ENCODE measurements at regions not wholly inside any gene's neighbourhood (a gene's known extent, or its start where the extent isn't known, plus 50 kb on each side); places are given as distances from the start of the nearest gene placed in this dataset.
"Not testable (repeated sequence)": the region's sequence is repeated elsewhere in the genome, so short reads cannot be mapped to it uniquely, and the experiment has no call there.

GRCh38 chr7:96770758-96771157, 61.1 kb upstream of the SEM1 start:
- H3K4me3 ChIP-seq (ENCODE audit: low read depth, low read length), result no peak overlapping the region
- no peak for DNase-seq (ENCODE audit: low read depth)
- TF ChIP-seq, protein P1, sequence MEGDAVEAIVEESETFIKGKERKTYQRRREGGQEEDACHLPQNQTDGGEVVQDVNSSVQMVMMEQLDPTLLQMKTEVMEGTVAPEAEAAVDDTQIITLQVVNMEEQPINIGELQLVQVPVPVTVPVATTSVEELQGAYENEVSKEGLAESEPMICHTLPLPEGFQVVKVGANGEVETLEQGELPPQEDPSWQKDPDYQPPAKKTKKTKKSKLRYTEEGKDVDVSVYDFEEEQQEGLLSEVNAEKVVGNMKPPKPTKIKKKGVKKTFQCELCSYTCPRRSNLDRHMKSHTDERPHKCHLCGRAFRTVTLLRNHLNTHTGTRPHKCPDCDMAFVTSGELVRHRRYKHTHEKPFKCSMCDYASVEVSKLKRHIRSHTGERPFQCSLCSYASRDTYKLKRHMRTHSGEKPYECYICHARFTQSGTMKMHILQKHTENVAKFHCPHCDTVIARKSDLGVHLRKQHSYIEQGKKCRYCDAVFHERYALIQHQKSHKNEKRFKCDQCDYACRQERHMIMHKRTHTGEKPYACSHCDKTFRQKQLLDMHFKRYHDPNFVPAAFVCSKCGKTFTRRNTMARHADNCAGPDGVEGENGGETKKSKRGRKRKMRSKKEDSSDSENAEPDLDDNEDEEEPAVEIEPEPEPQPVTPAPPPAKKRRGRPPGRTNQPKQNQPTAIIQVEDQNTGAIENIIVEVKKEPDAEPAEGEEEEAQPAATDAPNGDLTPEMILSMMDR (conservative IDR thresholded peaks at IDR 0.05; ENCODE audit: low read depth, low read length), result no peak

GRCh38 chr7:96772139-96772694, 62.6 kb upstream of the SEM1 start:
- TF ChIP-seq, protein P1 (conservative IDR thresholded peaks at IDR 0.05; ENCODE audit: low read depth, low read length), result no peak
- no peak for DNase-seq (ENCODE audit: low read depth)
- H3K4me3 ChIP-seq (ENCODE audit: low read depth, low read length), result no peak overlapping the region

- TF ChIP-seq, protein P1 (conservative IDR thresholded peaks at IDR 0.05; ENCODE audit: low read depth, low read length), result no peak
- H3K4me3 ChIP-seq (ENCODE audit: low read depth, low read length), result no peak overlapping the region
- no peak for DNase-seq (ENCODE audit: low read depth)
These were observed 63.8 kb upstream of the SEM1 start for GRCh38 chr7:96773483-96773882.

DNA sequence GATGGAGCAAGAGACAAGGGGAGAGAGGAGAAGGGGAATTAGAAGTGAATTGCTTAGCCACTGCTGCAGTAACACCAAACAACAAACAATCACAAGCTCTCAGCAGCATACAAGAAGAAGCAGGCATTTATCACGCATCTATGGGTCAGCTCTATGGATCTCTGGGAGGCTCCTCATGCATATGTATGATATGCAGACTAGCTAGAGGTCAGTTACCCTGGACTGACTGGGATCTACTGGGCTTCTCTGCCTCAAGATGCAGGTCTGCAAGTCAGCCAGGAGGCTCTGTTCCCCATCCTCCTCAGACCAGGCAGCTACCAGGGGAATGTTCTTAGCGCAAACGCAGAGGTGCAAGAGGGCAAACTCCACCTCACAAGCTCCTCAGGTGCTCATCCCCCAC, 64.7 kb upstream of the SEM1 start:
- DNase-seq (ENCODE audit: low read depth), result no peak
- H3K4me3 ChIP-seq (ENCODE audit: low read depth, low read length), result no peak overlapping the region
- TF ChIP-seq, protein P1 (conservative IDR thresholded peaks at IDR 0.05; ENCODE audit: low read depth, low read length), result no peak

GRCh38 chr7:96775046-96775445, 65.4 kb upstream of the SEM1 start:
- no peak for DNase-seq (ENCODE audit: low read depth)
- H3K4me3 ChIP-seq (ENCODE audit: low read depth, low read length), result no peak overlapping the region
- TF ChIP-seq, protein P1 (conservative IDR thresholded peaks at IDR 0.05; ENCODE audit: low read depth, low read length), result no peak

- DNase-seq (ENCODE audit: low read depth), result no peak
- TF ChIP-seq, protein P1 (conservative IDR thresholded peaks at IDR 0.05; ENCODE audit: low read depth, low read length), result no peak
- H3K4me3 ChIP-seq (ENCODE audit: low read depth, low read length), result no peak overlapping the region
These were observed 68.6 kb upstream of the SEM1 start for GRCh38 chr7:96778263-96778662.

- H3K4me3 ChIP-seq (ENCODE audit: low read depth, low read length), result no peak overlapping the region
- TF ChIP-seq, protein P1 (conservative IDR thresholded peaks at IDR 0.05; ENCODE audit: low read depth, low read length), result no peak
- no peak for DNase-seq (ENCODE audit: low read depth)
These were observed 72.3 kb upstream of the SEM1 start for GRCh38 chr7:96781919-96782318.

GRCh38 chr7:96782686-96783298, 73.1 kb upstream of the SEM1 start:
- H3K4me3 ChIP-seq (ENCODE audit: low read depth, low read length); DNase-seq (ENCODE audit: low read depth): not testable (repeated sequence)
